Bronchial epithelial cell (primary cell): ENCODE measurements at regions not wholly inside any gene's neighbourhood (a gene's known extent, or its start where the extent isn't known, plus 50 kb on each side); places are given as distances from the start of the nearest gene placed in this dataset.

Experiments
- DNase-seq: peaks from one replicate; pipeline ENCODE4 v3.0.0-alpha.2; 2010; ENCODE audit warnings: low read depth
- FAIRE-seq: peaks from 2 replicates; lab custom pipeline; 2011; peaks lifted over from hg19 to GRCh38; lab: Jason Lieb, UNC
- H3K27me3 ChIP-seq: 2 replicates; pipeline ENCODE4 v1.5.1; 2011; ENCODE audit warnings: low read length; ENCODE audit not compliant: control insufficient read depth, insufficient read depth
- H3K36me3 ChIP-seq: 2 replicates; pipeline ENCODE4 v1.5.1; 2011; ENCODE audit warnings: low read length; ENCODE audit not compliant: control insufficient read depth, insufficient read depth
- H3K4me3 ChIP-seq: 2 replicates; pipeline ENCODE4 v1.5.1; 2011; ENCODE audit warnings: mild to moderate bottlenecking, low read depth, low read length, control low read depth
- CTCF ChIP-seq: IDR thresholded peaks from 2 replicates; pipeline ENCODE4 v1.5.1; 2011; ENCODE audit warnings: mild to moderate bottlenecking, moderate library complexity, low read length, control low read depth, inconsistent platforms; ENCODE audit not compliant: insufficient read depth, severe bottlenecking

GRCh38 chr12:126390969-126391566, 1325.8 kb downstream of the AACS start:
- Histone ChIP-seq H3K4me3 (no peak overlapping the region), H3K36me3 (no peaks in the 10 kb centered on the region), H3K27me3 (no peaks in the 10 kb centered on the region)
- no peak for TF ChIP-seq CTCF
- no peak for FAIRE-seq
- no peak for DNase-seq

- no peak for FAIRE-seq
- Histone ChIP-seq H3K4me3 (no peak overlapping the region), H3K36me3 (no peaks in the 10 kb centered on the region), H3K27me3 (no peaks in the 10 kb centered on the region)
- TF ChIP-seq CTCF, result no peak
- DNase-seq, result no peak
Observed at GRCh38 chr12:126396536-126396935, 1331.3 kb downstream of the AACS start.

- Histone ChIP-seq H3K4me3 (no peak overlapping the region), H3K27me3 (no peaks in the 10 kb centered on the region), H3K36me3 (no peaks in the 10 kb centered on the region)
- no peak for FAIRE-seq
- no peak for DNase-seq
- TF ChIP-seq CTCF, result no peak
Observed at GRCh38 chr12:126397071-126397581, 1331.9 kb downstream of the AACS start.

- DNase-seq (no peak), FAIRE-seq (no peak)
- Histone ChIP-seq H3K36me3 (no peaks in the 10 kb centered on the region), H3K27me3 (no peaks in the 10 kb centered on the region), H3K4me3 (no peak overlapping the region)
- no peak for TF ChIP-seq CTCF
Observed at GRCh38 chr12:126397660-126398059, 1332.4 kb downstream of the AACS start.

- no peak for DNase-seq
- H3K36me3 ChIP-seq, result no peaks in the 10 kb centered on the region
- TF ChIP-seq CTCF, result no peak
- no peak for FAIRE-seq
- no peak overlapping the region for H3K4me3 ChIP-seq
- no peaks in the 10 kb centered on the region for H3K27me3 ChIP-seq
Observed at GRCh38 chr12:126400831-126401230, 1335.6 kb downstream of the AACS start.
